GM19438 (cell line): ENCODE measurements at regions not wholly inside any gene's neighbourhood (a gene's known extent, or its start where the extent isn't known, plus 50 kb on each side); places are given as distances from the start of the nearest gene placed in this dataset.
A peak's percentile ranks its signal among the peaks of the same experiment; 100 is the strongest.
"Not testable (repeated sequence)": the region's sequence is repeated elsewhere in the genome, so short reads cannot be mapped to it uniquely, and the experiment has no call there.

ENCODE experiments used
- ATAC-seq: cut with Tn5 transposase; IDR thresholded peaks from one replicate; pipeline ENCODE4 v1.9.1; 2021; ENCODE audit warnings: low read depth; ENCODE audit not compliant: unreplicated experiment

DNA sequence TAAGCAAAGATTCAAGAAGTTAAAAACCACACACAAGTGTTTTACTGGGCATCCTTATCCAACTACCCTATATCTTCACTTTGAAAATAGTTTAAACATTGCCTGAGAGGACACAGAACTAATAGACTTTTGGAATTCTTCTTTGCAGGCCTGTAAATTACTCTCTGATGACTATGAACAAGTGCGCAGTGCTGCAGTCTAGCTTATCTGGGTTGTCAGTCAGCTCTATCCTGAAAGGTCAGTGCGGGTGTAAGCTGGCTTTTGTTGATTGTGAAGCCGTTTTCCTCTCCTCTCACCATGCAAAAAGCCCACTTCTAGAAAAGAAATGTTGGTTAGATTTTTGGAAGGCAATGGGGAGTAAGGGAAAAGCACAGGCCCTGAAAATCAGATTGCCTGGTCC lies 143.6 kb upstream of the ERV3-1 start:
- not testable (repeated sequence) for ATAC-seq

- not testable (repeated sequence) for ATAC-seq
These were observed 139.8 kb upstream of the ERV3-1 start for GRCh38 chr7:65146118-65146914.

DNA sequence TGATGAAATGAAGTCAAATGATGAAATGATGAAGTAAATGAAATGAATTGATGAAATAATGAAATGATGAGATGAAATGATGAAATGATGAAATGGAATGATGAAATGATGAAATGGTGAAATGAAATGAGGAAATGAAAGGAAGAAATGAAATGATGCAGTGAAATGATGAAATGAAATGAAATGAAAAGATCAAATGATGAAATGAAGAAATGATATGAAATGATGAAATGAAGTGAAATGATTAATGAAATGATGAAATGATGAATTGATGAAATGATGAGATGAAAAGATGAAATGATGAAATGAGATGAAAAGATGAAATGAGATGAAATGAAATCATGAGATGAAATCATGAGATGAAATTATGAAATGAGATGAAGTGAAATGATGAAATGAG lies 139.2 kb upstream of the ERV3-1 start:
- not testable (repeated sequence) for ATAC-seq

- ATAC-seq = not testable (repeated sequence)
These were observed 138.5 kb upstream of the ERV3-1 start for GRCh38 chr7:65145008-65145407.

GRCh38 chr7:65144557-65144956 lies 138.1 kb upstream of the ERV3-1 start:
- ATAC-seq = not testable (repeated sequence)

DNA sequence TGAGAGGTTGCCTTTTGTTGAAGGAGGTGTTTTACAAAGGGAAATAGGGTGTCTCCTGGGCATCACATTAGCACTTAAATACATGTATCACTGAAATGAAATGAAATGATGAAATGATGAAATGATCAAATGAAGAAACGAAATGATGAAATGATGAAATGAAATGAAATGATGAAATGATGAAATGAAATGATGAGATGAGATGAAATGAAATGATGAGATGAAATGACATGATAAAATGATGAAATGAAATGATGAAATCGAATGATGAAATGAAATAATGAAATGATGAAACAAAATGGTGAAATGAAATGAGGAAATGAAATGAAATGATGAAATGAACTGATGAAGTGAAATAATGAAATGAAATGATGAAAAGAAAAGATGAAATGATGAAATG lies 137.6 kb upstream of the ERV3-1 start:
- not testable (repeated sequence) for ATAC-seq

- ATAC-seq = not testable (repeated sequence)
These were observed 135.4 kb upstream of the ERV3-1 start for GRCh38 chr7:65141894-65142293.

- ATAC-seq = not testable (repeated sequence)
These were observed 134.9 kb upstream of the ERV3-1 start for GRCh38 chr7:65141405-65141778.

DNA sequence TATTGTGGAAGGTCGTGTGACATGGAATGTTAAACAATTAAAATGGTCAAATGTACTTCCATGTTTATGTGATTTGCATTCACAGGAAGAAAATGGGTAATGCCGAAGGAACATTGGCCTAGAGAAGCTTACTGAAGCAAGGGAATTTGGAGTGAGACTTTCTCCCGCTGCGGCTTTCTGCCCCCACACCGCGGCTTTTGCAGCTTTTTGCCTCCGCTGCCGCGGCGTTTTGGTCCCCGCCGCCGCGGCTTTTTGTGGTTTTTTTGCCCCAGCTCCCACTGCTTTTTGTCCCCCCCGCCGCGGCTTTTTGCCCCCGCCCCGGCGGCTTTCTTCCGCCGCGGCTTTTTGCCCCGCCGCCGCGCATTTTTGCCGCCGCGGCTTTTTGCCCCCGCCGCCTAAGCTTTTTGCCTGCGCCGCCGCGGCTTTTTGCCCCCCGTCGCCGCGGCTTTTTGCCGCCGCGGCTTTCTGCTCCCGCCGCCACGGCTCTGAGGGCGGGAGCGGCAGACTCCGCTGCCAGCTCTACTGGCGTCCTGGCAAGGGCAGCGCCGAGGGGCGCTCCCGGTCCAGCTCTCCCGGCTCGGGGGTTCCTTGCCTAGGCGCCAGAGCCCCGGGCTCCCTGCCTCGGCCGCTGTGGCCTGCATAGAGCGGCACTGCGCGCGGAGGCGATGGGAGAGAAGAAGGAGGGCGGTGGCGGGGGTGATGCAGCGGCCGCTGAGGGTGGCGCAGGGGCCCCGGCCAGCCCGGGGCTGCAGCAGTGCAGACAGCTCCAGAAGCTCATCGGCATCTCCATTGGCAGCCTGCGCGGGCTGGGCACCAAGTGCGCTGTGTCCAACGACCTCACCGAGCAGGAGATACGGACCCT lies 134.3 kb upstream of the ERV3-1 start:
- ATAC-seq = not testable (repeated sequence)

- not testable (repeated sequence) for ATAC-seq
These were observed 130.4 kb upstream of the ERV3-1 start for GRCh38 chr7:65136850-65137249.

DNA sequence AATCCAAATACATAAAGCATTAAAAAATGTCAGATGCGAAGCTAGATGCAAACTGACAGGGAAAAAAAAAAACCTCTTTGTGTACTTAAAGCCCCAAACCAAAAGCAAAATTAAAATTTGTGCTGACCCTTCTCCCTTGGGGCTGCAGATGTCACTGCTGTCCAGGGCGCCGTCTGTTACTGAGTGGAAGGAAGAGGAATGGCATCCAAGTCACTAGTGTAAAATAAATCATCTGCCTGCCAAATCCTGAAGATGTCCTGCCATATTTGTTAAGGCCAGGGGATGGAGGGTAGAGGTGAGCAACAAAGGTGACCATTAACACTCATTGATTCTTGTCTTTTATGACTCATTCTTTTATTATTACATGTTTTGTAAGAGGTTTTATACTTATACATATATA lies 126.6 kb upstream of the ERV3-1 start:
- not testable (repeated sequence) for ATAC-seq

DNA sequence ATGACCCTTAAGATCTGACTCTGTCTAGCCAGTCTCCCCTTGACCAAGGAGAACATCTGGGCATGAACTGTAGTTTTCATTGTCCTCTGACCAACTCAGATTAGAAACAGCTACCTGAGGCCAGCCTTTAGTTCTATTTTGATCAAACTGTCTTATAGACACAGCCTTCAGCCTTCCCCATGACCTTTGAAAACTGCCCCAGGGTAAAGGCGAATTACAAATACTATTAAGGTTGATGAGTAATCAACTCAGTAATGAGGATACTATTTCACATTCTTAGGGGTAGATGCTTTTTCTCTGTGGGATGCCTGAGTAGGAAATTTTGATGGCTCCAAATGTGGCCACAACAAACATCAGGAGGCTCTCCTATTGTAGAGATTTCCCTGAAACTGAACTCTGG lies 125.8 kb upstream of the ERV3-1 start:
- not testable (repeated sequence) for ATAC-seq

DNA sequence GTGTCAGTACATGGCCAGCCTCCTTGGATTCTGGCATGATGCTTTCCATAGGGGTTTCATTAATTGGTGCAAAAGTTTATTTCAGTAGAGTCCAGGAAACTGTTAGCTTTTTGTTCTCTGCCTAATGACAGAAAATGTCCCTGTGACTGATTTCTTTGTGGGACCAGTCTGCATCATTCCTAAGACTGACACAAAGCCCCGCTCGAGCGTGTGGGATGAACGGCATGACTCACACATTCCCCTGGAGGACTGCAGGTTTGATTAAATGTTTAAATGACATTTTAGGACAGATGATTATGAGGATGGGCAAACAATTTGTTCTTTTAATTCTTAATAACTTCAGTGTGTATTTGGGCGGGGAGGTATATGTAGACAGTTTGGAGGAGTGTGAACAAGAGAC lies 120.9 kb upstream of the ERV3-1 start:
- not testable (repeated sequence) for ATAC-seq

DNA sequence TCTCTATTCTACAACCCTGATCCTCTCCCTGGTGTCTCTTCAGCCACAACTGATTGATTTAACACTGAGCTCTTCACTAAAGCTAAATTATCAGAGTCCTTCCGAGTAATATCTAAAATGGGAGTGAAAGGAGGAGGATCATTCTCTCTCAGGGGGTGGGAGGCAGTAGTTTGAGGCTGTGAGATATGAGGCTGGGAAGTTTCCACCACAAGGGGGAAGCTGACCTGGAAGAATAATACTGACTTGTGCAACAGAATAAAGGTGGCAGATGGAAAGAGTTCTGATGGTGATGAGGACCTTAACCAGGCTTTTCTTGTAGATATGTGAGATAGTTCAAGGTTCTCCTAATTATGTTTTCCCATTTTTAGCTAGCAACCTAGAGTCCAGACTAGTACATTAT lies 118.1 kb upstream of the ERV3-1 start:
- ATAC-seq = not testable (repeated sequence)

GRCh38 chr7:65105650-65106203 lies 99.2 kb upstream of the ERV3-1 start:
- not testable (repeated sequence) for ATAC-seq

DNA sequence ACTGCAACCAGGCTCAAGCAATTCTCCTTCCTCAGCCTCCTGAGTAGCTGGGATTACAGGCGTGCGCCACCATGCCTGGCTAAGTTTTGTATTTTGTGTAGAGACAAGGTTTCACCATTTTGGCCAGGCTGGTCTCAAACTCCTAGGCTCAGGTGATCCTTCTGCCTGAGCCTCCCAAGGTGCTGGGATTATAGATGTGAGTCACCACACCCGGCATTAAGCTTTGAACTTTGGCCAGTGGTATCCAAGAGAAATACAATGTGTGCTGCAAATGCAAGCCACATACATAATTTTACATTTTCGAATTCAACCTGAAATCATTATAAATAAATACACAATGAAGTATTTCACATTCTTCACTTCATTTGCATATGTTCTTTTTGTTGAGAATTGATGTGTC lies 94.0 kb upstream of the ERV3-1 start:
- not testable (repeated sequence) for ATAC-seq

DNA sequence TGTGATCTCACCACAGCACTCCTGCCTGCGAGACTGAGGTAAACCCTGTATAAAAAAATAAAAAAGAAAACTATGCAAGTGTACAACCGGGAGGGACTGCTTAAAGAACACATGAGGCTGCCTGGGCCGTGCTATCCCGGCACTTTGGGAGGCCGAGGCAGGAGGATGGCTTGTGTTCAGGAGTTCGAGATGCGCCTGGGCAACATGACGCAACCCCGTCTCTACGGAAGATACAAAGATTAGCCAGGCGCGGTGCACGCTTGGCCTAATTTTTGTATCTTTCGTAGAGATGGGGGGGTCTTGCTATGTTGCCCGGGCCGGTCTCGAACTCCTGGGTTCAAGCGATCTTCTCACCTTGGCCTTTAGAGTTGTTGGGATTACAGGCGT lies 75.2 kb upstream of the ERV3-1 start:
- not testable (repeated sequence) for ATAC-seq

GRCh38 chr7:65080799-65081668 lies 74.5 kb upstream of the ERV3-1 start:
- peak; percentile 100 for ATAC-seq

- not testable (repeated sequence) for ATAC-seq
These were observed 68.5 kb upstream of the ERV3-1 start for GRCh38 chr7:65074959-65075358.

DNA sequence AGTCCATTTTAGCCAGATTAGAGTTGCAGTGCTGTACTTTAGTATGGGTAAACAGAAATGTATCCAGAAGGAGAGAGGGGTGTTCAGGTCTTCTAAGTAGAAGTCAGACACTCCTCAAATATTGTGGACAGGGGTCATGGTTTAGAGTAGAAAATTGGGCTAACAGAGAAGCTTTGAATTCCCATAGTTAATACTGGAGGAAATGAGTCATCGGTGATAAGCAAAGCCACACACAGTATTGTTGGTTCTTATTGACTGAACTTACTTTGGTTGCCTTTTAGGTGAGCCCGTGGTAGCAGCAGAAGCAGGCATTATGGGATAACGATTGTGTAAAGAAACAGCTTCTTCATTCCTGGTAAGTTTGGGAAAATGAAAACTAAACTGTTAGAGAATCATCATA lies 66.7 kb upstream of the ERV3-1 start:
- ATAC-seq = not testable (repeated sequence)
